Gastroesophageal sphincter (tissue), 4 donors: ENCODE measurements at regions not wholly inside any gene's neighbourhood (a gene's known extent, or its start where the extent isn't known, plus 50 kb on each side); places are given as distances from the start of the nearest gene placed in this dataset.
"Not testable (repeated sequence)": the region's sequence is repeated elsewhere in the genome, so short reads cannot be mapped to it uniquely, and the experiment has no call there.

ENCODE experiments used
- ATAC-seq: fragments of 150-250 bp; one replicate; pipeline ENCODE4 v1.9.1; 2016; ENCODE audit warnings: mild to moderate bottlenecking, moderate library complexity
- H3K27ac ChIP-seq, 4 donors: fragments of 200-600 bp; sonication (generic) in 3 of 4; 1 replicate in 3 of 4; 2 replicates in 1 of 4; pipeline ENCODE4 v1.5.1; 2016 to 2019
- H3K27me3 ChIP-seq: fragments of 200-600 bp; sonication (generic); one replicate; pipeline ENCODE4 v1.5.1; 2019
- H3K36me3 ChIP-seq, 2 donors: fragments of 200-600 bp; sonication (generic); one replicate each; pipeline ENCODE4 v1.5.1; 2019; ENCODE audit warnings: control low read depth in 1 of 2
- H3K4me1 ChIP-seq, 3 donors: fragments of 200-600 bp; sonication (generic); 1 replicate in 2 of 3; 2 replicates in 1 of 3; pipeline ENCODE4 v1.5.1; 2016 to 2019; ENCODE audit warnings: control low read depth in 2 of 3
- H3K4me3 ChIP-seq, 2 donors: fragments of 200-600 bp; sonication (generic); one replicate each; pipeline ENCODE4 v1.5.1; 2019; ENCODE audit warnings: mild to moderate bottlenecking in 1 of 2, moderate library complexity in 1 of 2
- H3K9me3 ChIP-seq, 3 donors: fragments of 200-600 bp; sonication (generic); one replicate each; pipeline ENCODE4 v1.5.1; 2017 to 2019; ENCODE audit warnings: control low read depth in 2 of 3
- EP300 ChIP-seq: sonication (generic); formaldehyde crosslinking; IDR thresholded peaks from one replicate; pipeline ENCODE4 v1.6.1; 2017; ENCODE audit warnings: antibody characterized with exemption, mild to moderate bottlenecking
- POLR2A ChIP-seq, 2 donors: fragments of 450-650 bp; IDR thresholded peaks; one replicate each; pipeline ENCODE4 v1.6.1; 2017; ENCODE audit warnings: antibody characterized with exemption in 2 of 2, mild to moderate bottlenecking in 2 of 2, moderate library complexity in 1 of 2
- POLR2AphosphoS5 ChIP-seq: sonication (generic); formaldehyde crosslinking; IDR thresholded peaks from one replicate; pipeline ENCODE4 v1.6.1; 2017; ENCODE audit warnings: antibody characterized with exemption
- WGBS, 2 donors: methylation state at CpG; one replicate each; pipeline ENCODE4 v1.1.5; 2018; ENCODE audit warnings: low coverage in 1 of 2; 5-methylcytosine and 5-hydroxymethylcytosine counted together
- TF ChIP-seq, protein P1 (sequence below), 4 experiments: fragments of 200-600 bp in 2 of 4; fragments of 450-650 bp in 2 of 4; sonication (generic) in 1 of 4; IDR thresholded peaks; one replicate each; pipeline ENCODE4 v1.5.1; 2017 to 2019; ENCODE audit warnings: antibody characterized with exemption in 4 of 4, mild to moderate bottlenecking in 2 of 4, moderate library complexity in 2 of 4

DNA sequence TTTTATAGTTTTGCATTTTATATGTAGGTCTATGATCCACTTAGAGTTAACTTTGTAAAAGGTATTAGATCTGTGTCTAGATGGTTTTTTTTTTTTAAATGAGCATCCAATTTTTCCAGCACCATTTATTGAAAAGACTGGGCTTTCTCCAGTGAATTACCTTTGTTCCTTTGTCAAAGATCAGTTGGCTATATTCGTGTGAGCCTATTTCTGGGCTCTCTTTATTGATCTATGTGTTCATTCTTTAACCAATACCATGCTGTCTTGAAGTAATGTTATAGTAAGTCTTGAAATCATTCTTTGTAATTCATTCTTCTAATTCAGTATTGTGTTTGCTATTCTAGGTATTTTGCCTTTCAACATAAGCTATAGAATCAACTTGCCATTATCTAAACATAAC lies 165.4 kb upstream of the ARPP21 start:
- 17 to 18% methylated on average over 1 of the region's 1 CpG for WGBS, 2 donors

DNA sequence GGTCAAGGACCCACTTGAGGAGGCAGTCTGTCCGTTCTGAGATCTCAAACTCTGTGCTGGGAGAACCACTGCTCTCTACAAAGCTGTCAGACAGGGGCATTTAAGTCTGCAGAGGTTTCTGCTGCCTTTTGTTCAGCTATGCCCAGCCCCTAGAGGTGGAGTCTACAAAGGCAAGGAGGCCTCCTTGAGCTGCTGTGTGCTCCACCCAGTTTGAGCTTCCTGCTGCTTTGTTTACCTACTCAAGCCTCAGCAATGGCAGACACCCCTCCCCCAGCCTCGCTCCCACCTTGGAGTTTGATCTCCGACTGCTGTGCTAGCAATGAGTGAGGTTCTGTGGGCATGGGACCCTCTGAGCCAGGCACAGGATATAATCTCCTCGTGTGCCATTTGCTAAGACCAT lies 156.8 kb upstream of the ARPP21 start:
- 80% methylated on average over 2 of the region's 4 CpGs; no CpG with 5 or more reads in 1 of the 2 donors for WGBS, 2 donors
- not testable (repeated sequence) for H3K4me1 ChIP-seq, ATAC-seq

More for the DNA sequence above, 165.4 kb upstream of the ARPP21 start:
- Histone ChIP-seq H3K4me3 (no peak overlapping the region), H3K27me3 (no peaks in the 10 kb centered on the region), H3K4me1 (no peaks in the 10 kb centered on the region), H3K36me3 (no peaks in the 10 kb centered on the region), H3K9me3 (peaks cover 0 to 7% (median 0%) of the 10 kb centered on the region in 3 donors), H3K27ac (no peak overlapping the region)
- no peak for ATAC-seq
- TF ChIP-seq EP300 (no peak), POLR2AphosphoS5 (no peak)
- TF ChIP-seq, protein P1, sequence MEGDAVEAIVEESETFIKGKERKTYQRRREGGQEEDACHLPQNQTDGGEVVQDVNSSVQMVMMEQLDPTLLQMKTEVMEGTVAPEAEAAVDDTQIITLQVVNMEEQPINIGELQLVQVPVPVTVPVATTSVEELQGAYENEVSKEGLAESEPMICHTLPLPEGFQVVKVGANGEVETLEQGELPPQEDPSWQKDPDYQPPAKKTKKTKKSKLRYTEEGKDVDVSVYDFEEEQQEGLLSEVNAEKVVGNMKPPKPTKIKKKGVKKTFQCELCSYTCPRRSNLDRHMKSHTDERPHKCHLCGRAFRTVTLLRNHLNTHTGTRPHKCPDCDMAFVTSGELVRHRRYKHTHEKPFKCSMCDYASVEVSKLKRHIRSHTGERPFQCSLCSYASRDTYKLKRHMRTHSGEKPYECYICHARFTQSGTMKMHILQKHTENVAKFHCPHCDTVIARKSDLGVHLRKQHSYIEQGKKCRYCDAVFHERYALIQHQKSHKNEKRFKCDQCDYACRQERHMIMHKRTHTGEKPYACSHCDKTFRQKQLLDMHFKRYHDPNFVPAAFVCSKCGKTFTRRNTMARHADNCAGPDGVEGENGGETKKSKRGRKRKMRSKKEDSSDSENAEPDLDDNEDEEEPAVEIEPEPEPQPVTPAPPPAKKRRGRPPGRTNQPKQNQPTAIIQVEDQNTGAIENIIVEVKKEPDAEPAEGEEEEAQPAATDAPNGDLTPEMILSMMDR (IDR thresholded peaks at IDR 0.05), result no peak

DNA sequence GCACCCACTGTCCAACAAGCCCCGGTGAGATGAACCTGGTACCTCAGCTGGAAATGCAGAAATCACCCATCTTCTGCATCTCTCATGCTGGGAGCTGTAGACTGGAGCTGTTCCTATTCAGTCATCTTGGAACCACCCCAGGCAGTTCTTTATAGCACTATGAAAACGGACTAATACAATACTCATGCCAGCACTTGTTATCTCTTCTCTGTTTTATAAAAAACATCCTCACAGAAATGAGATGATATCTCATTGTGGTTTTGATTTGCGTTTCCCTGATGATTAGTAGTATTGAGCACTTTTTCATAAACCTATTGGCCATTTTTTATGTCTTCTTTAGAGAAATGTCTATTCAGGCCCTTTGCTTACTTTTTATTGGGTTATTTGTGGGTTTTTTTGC lies 156.2 kb upstream of the ARPP21 start:
- no peak for ATAC-seq
- WGBS, 2 donors, result 52 to 63% methylated on average over 2 of the region's 3 CpGs
- Histone ChIP-seq H3K4me3 (no peak overlapping the region), H3K9me3 (peaks cover 0 to 9% (median 0%) of the 10 kb centered on the region in 3 donors), H3K27me3 (no peaks in the 10 kb centered on the region), H3K4me1 (no peaks in the 10 kb centered on the region), H3K27ac (no peak overlapping the region), H3K36me3 (no peaks in the 10 kb centered on the region)
- TF ChIP-seq, protein P1 (IDR thresholded peaks at IDR 0.05), result no peak
- no peak for TF ChIP-seq POLR2AphosphoS5
- TF ChIP-seq EP300, result no peak
- no peak for TF ChIP-seq POLR2A (IDR thresholded peaks at IDR 0.05)

More for the DNA sequence above, 156.8 kb upstream of the ARPP21 start:
- H3K36me3 ChIP-seq, H3K27ac ChIP-seq, H3K4me3 ChIP-seq, H3K9me3 ChIP-seq, H3K27me3 ChIP-seq: not testable (repeated sequence)

DNA sequence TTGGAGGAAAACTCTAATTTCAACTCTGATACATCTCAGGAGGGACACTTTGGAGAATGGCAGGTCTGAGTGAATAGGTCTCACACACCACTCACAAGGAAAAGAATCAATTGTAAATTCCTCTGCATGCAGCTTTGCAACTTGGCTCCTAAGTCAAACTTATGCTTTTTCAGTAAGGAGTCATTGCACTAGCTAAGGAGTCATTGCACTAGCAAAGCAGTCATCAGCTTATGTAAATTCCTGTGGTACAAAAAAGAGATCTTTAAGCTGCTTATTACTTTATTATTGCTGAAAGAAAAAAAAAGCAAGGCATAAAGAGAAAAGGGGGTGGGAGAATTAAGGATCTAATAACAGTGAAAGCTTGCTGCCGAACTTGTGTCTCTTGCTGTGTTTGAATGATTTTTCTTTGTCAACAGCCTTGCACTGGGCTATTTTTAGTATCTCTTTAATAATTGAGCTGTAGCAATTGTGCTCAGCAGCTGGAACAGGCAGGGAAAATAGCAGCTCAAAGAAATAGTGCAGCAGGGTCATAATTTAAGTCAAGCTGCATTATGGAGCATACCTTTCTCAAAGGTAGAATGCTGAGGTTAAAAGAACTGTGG lies 154.3 kb upstream of the ARPP21 start:
- WGBS, 2 donors, result 11 to 18% methylated on average over 1 of the region's 1 CpG
- Histone ChIP-seq H3K27ac (no peak overlapping the region), H3K4me3 (no peak overlapping the region), H3K27me3 (no peaks in the 10 kb centered on the region), H3K36me3 (no peaks in the 10 kb centered on the region), H3K9me3 (no peaks in the 10 kb centered on the region), H3K4me1 (no peaks in the 10 kb centered on the region)
- no peak for TF ChIP-seq EP300
- TF ChIP-seq, protein P1 (IDR thresholded peaks at IDR 0.05), result no peak
- TF ChIP-seq POLR2AphosphoS5, result no peak
- TF ChIP-seq POLR2A (IDR thresholded peaks at IDR 0.05), result no peak
- ATAC-seq, result no peak

DNA sequence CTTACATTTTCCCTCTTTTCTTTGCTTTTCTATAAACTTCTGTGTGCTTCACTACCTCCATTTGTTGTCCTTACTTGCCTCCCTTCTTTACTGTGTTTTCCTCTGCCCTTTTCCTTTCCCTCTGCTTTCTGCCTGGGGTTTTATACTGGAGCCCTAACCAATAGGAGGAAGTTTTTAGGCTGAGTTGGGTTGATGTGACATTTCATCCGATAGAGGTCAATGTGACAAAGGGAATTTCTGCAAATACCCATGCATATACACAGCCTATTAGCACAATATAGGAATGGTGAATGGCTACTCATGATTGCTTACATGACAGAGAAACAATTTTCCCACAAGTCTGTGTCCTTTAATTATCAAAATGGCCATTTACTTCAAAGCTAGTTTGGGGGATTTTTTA lies 153.0 kb upstream of the ARPP21 start:
- ATAC-seq, result no peak
- H3K9me3 ChIP-seq, result no peaks in the 10 kb centered on the region
- H3K4me1 ChIP-seq, result no peaks in the 10 kb centered on the region
- TF ChIP-seq EP300 (no peak), POLR2AphosphoS5 (no peak), POLR2A (IDR thresholded peaks at IDR 0.05) (no peak)
- TF ChIP-seq, protein P1 (IDR thresholded peaks at IDR 0.05), result no peak
- no peaks in the 10 kb centered on the region for H3K27me3 ChIP-seq
- WGBS, 2 donors, result 75% methylated on average over 1 of the region's 1 CpG; no CpG with 5 or more reads in 1 of the 2 donors
- no peak overlapping the region for H3K4me3 ChIP-seq
- H3K27ac ChIP-seq, result no peak overlapping the region
- H3K36me3 ChIP-seq, result no peaks in the 10 kb centered on the region
